ENCODE measurements at regions not wholly inside any gene's neighbourhood (a gene's known extent, or its start where the extent isn't known, plus 50 kb on each side); places are given as distances from the start of the nearest gene placed in this dataset.

DNA sequence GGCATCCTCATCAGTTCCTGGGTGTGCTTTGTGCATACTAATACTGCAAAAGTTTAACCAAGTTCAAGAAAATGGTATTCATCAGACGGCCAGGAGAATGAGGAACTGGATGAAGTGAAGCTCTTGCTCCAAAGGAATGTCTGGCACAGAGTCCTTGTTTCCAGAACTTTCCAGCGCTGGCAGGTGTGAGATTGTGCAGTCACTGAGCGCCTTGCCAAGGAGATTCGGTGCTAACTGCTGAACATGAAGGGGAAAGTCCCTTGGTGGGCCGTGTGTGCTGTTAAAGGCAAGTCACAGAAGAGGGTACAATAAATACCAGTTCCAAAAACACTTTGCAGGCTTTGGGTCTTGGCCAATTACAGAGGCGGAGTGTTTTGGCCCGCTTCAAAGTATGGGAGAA, 262.3 kb upstream of the SOX4 start:
- DNase-seq (ENCODE audit: low spot score): no peak
- in situ Hi-C loops (cut with MboI; ENCODE audit: low sequenced_read_pairs, unreplicated experiment): no loop called here
- TF ChIP-seq, protein P1, sequence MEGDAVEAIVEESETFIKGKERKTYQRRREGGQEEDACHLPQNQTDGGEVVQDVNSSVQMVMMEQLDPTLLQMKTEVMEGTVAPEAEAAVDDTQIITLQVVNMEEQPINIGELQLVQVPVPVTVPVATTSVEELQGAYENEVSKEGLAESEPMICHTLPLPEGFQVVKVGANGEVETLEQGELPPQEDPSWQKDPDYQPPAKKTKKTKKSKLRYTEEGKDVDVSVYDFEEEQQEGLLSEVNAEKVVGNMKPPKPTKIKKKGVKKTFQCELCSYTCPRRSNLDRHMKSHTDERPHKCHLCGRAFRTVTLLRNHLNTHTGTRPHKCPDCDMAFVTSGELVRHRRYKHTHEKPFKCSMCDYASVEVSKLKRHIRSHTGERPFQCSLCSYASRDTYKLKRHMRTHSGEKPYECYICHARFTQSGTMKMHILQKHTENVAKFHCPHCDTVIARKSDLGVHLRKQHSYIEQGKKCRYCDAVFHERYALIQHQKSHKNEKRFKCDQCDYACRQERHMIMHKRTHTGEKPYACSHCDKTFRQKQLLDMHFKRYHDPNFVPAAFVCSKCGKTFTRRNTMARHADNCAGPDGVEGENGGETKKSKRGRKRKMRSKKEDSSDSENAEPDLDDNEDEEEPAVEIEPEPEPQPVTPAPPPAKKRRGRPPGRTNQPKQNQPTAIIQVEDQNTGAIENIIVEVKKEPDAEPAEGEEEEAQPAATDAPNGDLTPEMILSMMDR (IDR thresholded peaks at IDR 0.05; ENCODE audit: borderline replicate concordance, control extremely low read depth, extremely low read depth, insufficient read depth, missing control alignments): no peak

DNA sequence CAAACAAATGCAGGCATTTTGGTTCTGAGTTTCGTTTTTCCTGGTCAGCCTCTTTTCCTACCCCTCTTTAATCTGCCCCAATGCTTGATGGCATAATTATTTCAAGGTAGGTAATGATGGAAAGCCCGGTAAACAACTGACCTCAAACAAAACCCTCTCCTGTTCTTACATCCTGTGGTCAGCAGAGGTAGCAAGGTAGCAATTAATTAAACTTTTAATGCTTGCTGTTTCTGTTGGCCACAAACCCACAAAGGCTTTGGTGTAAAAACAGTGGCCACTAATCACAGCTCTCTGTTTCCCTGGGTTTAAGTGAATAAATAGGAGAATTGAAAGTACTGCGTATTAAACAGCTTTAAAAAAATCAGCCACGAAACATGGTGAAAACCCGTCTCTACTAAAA, 261.5 kb upstream of the SOX4 start:
- no peak for DNase-seq (ENCODE audit: low spot score)
- in situ Hi-C loops (cut with MboI; ENCODE audit: low sequenced_read_pairs, unreplicated experiment): no loop called here
- TF ChIP-seq, protein P1 (IDR thresholded peaks at IDR 0.05; ENCODE audit: borderline replicate concordance, control extremely low read depth, extremely low read depth, insufficient read depth, missing control alignments): no peak

DNA sequence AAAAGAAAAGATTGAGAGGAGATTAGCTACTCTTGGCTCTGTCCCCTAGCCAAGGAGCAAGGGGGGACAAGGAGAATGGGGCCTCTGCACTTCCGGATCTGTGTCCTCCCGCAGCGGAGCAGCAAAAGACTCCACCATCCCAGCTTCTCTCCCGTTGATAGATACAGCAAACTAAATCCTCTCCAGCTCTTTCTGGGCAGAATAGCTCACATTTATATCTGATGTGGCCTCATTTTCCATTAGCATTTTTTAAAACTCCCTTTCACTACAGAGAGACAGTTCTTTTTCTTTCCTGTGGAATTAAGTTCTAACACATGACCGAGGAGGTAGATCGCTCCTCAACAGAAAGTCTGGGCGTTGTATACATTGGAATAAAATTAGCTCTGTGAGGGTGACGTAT, 260.9 kb upstream of the SOX4 start:
- in situ Hi-C loops (cut with MboI; ENCODE audit: low sequenced_read_pairs, unreplicated experiment): no loop called here
- no peak for DNase-seq (ENCODE audit: low spot score)
- TF ChIP-seq, protein P1 (IDR thresholded peaks at IDR 0.05; ENCODE audit: borderline replicate concordance, control extremely low read depth, extremely low read depth, insufficient read depth, missing control alignments): no peak

DNA sequence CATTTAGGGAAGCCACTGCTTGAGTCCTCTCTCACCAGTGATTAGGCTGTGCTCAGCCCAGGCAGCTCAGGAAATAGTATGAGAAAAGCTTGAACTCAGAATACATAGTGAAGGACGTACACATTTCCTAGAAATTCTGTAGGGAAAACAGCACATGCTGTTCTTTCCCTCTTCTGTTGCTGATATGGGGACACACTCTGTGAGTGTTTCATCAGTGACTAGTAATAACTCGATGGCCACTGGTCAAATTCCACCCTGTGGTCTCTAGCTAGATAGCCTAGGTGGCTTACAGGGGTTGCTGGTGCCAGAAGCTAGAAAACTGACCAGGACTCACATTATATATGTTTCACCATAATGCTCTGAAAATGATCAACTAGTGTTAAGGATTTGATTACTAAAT, 259.8 kb upstream of the SOX4 start:
- in situ Hi-C loops (cut with MboI; ENCODE audit: low sequenced_read_pairs, unreplicated experiment): no loop called here
- no peak for DNase-seq (ENCODE audit: low spot score)
- TF ChIP-seq, protein P1 (IDR thresholded peaks at IDR 0.05; ENCODE audit: borderline replicate concordance, control extremely low read depth, extremely low read depth, insufficient read depth, missing control alignments): no peak

DNA sequence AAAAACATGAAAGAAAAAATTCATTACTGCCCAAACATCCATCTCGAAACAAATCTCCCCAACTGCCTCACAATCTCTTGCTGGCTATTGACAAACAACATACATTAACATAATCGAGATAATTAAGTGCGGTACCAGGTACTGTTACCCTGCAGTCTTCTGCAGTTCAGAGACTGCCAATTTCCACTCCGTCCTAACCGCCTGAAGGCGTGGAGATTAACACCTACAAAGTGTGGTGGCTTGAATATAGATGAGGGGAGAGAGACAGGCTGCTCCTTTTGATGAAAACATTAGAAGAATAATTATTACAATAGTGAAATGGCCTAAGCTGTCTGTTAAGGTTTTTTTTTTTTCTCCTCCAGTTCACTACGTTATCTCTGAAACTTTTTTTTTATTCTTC, 258.9 kb upstream of the SOX4 start:
- in situ Hi-C loops (cut with MboI; ENCODE audit: low sequenced_read_pairs, unreplicated experiment): no loop called here
- DNase-seq (ENCODE audit: low spot score): no peak
- TF ChIP-seq, protein P1 (IDR thresholded peaks at IDR 0.05; ENCODE audit: borderline replicate concordance, control extremely low read depth, extremely low read depth, insufficient read depth, missing control alignments): no peak

DNA sequence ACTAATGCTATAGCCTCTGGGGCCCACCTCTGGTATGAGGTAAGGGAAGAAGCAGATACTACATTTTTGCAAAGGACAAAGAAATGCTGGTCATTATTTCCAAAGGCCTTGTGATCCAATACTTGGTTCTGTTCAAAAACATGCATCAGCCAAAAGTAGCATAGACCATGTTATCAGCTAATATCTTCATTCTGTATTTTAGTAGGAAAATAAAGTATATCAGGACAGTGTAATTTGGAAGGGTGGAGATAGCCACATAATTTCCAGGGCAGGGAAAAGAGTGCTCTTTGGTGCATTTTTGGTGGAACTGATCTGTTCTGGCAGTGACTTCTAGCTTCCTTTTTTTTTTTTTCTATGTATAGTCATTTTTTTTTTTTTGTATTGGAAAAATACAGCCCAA, 258.0 kb upstream of the SOX4 start:
- in situ Hi-C loops (cut with MboI; ENCODE audit: low sequenced_read_pairs, unreplicated experiment): no loop called here

More for the DNA sequence above, 258.0 kb upstream of the SOX4 start:
- TF ChIP-seq, protein P1 (IDR thresholded peaks at IDR 0.05; ENCODE audit: borderline replicate concordance, control extremely low read depth, extremely low read depth, insufficient read depth, missing control alignments): no peak
- no peak for DNase-seq (ENCODE audit: low spot score)
